Activated CD4-positive, alpha-beta T cell treated with anti-CD3 and anti-CD28 coated beads, Interleukin-2, Interleukin-4, amounts not matched to agents 100 ng/mL and 50 ng/mL, durations not matched to agents 16 hours and 8 hours (primary cell): ENCODE measurements at regions not wholly inside any gene's neighbourhood (a gene's known extent, or its start where the extent isn't known, plus 50 kb on each side); places are given as distances from the start of the nearest gene placed in this dataset.

Experiments used
- DNase-seq: peaks from one replicate; pipeline ENCODE4 v3.0.0-alpha.2; 2020; ENCODE audit warnings: low spot score

- no peak for DNase-seq
Measured at GRCh38 chr5:5677738-5678137, 255.3 kb downstream of the ICE1 start.

- DNase-seq = no peak
Measured at GRCh38 chr5:5676218-5676617, 253.7 kb downstream of the ICE1 start.

DNA sequence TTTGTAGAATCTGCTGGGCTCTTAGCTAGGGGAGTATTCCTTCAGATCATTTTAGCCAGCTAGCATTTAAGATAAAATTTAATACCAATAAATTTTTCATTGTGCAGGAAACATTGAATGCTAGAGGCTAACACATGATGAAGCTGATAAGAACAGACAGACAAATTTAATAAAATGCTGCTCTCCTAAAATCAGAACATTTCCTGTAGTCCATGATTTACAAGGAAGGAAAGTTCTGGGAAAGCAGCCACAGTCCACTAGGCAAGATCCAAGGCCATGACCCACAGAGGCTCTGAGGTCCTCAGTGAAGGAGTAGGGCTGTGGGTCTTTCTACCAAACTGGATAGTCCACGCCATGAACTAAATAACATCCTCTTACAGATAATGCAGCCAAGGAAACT is 253.0 kb downstream of the ICE1 start:
- no peak for DNase-seq

DNA sequence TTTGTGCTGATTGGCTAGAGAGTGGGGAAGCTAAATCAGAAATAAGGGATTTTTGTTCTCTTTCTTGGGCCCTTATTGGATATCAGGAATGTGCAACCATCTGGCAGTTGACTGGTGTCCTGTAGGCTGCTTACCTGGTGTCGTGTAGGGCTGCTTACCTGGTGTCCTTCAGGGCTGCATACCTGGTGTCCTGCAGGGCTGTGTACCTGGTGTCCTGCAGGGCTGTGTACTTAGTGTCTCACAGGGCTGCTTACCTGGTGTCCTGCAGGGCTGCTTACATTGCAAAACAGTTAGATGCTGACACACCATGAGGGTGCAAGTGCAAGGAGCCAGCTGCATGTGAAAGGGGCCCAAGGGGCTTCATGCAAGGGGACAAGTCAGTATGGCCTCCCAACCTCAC is 249.3 kb downstream of the ICE1 start:
- no peak for DNase-seq

GRCh38 chr5:5667136-5667554 is 244.7 kb downstream of the ICE1 start:
- DNase-seq = no peak

DNA sequence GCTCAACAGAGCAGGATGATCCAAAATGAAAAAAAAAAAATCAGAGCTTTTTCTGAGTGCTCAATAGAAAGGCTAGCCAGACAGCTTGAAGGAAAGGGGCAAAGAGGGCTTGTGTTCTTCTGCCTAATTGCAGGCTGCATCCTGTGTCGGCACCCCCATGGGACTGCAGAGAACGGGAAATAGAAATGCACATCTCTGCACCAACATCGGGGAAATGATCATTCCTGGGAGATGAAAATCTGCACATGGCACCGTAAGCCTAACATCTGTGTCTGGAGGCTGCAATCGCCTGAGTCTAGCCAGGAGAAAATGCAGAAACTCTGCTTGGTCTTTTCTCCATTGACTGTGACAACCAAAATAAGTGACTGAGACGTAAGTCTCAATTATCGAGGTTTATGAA is 243.9 kb downstream of the ICE1 start:
- DNase-seq = no peak

- no peak for DNase-seq
Measured at GRCh38 chr5:5666076-5666365, 243.5 kb downstream of the ICE1 start.

DNA sequence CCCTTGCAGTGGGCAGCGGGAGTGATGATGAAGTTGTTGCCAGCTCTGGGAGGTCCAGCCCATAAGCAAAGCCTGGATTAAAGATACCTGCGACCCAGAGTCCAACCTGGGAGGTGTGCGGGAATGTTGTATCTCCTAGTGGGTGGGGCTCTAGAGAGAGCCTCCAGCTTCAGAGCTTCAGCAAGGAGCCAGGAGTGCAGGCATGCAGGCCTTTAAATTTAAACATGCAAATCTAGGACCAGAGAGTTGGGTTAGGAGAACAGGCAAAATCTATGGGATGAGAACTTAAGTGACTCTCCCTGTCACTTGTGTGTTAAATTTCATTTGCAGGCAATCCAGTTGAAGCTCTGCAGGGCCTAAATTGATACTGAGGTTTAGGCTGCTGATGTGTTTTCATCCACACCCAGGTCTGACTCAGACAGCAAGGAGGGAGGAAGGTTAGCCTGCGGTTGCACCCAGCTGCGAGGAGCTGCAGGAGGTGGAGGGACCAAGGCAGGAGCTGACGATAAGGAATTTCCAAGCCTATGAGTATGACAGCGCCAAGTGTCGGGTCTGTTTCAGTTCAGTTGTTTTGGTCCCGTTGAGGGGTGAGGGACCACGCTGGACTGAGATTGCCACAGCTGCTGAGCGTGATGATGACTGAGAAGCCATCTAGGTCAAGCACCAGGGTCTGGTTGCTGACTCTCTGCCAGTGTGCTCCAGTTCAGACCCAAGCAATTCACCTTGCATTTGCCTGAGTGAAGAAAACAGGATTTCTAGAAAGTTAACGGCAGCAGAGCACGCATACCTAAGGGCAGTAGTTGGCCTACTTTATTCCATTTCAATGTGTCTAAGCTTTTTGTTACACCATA is 243.0 kb downstream of the ICE1 start:
- DNase-seq = no peak

DNA sequence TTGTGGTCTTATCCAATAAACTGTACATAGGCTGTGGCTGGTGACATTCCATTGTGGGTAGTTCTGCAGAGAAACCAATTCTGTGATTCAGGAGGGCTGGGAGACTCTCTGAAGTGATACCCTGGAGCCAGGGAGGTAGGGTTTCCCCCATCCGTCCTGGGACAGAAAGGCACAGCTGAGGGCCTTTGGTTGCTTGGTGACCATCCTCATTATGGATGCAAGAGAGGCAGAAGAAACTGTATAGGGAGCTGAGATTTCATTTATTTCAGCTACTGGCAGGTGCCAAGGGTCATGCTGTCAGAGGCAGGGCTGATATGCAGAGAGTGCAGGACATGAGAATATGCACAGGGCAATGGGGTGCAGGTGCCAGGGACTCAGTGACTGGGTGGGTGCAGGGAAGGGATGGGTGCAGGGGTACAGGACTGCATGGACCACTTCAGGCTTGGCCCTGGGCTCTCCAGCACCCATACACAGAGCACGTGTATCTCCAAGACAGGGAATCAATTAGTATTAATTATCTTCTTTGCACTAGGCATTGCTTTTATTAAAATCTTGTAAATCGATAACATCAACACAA is 236.5 kb downstream of the ICE1 start:
- no peak for DNase-seq

GRCh38 chr5:5658226-5658625 is 235.7 kb downstream of the ICE1 start:
- no peak for DNase-seq

DNA sequence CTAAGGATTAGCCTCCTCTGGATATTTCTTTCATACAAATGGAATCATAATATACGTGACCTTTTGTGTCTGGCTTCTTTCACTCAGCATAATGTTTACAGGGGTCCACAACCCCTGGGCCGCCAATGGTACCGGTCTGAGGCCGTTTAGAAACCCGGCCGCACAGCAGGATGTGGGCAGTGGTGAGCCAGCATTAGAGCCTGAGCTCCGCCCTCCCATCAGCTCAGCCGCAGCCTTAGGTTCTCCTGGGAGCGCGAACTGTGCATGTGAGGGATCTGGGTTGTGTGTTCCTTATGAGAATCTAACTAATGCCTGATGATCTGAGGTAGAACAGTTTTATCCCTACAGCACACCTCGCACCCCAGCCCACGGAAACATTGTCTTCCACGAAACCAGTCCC is 229.7 kb downstream of the ICE1 start:
- DNase-seq = no peak

- DNase-seq = no peak
Measured at GRCh38 chr5:5650949-5651348, 228.5 kb downstream of the ICE1 start.

DNA sequence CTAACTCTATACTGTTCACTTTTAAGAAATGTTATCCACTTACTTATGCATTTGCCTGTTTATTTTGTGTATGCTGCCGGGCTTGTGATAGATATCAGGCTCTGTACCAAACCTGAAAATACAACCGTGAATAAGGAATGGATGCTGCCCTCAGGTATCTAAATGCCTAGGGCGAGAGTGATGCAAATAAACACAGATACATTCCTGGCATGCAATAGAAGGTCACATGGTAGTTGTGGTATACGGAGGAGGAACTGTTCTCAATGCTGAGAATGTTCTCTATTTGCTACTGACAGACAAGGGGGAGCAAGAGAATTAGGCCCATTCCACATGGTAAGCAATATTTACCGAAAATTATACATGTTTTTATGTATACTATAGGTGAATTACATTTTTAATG is 227.8 kb downstream of the ICE1 start:
- DNase-seq = no peak

- no peak for DNase-seq
Measured at GRCh38 chr5:5649641-5650040, 227.2 kb downstream of the ICE1 start.

- DNase-seq = no peak
Measured at GRCh38 chr5:5648694-5649093, 226.2 kb downstream of the ICE1 start.

GRCh38 chr5:5645891-5646290 is 223.4 kb downstream of the ICE1 start:
- no peak for DNase-seq

DNA sequence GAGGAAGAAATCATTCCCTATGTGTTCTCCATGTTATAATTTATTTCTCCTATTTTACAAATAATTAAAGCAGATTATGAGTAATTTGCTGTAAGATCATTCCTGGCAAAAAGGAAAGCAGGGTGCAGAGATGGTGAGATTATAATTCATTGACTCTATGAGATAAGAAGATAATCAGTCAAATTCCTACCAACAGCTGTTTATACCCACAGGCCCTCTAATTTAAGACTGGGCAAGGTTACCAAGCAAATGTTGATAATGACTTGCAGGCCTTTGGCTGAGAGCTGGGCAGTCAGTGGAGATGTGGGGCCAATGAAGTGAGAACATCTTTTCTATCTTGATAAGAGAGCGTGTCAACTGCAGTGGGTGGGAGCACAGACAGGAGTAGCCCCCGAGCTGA is 222.7 kb downstream of the ICE1 start:
- no peak for DNase-seq

GRCh38 chr5:5644249-5644648 is 221.8 kb downstream of the ICE1 start:
- no peak for DNase-seq

DNA sequence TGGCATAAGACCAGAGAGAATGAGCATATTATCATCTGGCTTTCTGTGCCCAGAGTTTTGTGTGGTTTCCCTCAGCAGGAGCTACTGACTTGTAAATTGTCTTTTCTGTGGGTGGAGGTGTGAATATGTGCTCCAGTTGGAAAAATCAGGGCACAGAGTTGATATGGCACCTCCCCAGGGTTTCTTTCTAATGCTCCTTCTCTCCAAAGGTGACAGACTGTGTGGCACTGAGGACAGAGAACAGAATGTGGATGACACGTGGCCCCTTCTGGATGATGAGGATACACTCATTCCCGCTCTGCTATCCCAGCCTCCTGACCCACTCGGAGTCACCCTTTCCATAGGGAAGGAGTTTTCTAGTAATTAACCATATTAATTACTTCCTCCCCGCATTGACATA is 221.0 kb downstream of the ICE1 start:
- DNase-seq = no peak

DNA sequence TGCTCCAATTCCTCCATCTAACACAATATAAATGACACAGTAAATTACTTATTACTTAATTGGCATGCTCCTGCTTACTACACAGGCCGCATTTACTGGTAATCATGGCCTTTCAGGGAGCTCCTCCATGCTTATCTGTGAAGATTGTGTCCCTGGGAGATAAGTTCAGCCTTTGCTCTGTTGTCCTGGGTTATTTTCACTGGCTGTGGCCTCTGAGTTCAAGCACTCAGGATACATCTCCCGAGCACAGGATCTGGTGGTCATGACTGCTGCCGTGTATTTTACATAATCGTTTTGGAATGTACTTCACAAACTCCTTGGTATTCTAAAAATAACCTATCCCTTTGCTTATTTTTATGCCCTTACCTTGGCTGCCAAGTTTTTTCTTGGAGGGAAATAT is 215.7 kb downstream of the ICE1 start:
- DNase-seq = no peak

DNA sequence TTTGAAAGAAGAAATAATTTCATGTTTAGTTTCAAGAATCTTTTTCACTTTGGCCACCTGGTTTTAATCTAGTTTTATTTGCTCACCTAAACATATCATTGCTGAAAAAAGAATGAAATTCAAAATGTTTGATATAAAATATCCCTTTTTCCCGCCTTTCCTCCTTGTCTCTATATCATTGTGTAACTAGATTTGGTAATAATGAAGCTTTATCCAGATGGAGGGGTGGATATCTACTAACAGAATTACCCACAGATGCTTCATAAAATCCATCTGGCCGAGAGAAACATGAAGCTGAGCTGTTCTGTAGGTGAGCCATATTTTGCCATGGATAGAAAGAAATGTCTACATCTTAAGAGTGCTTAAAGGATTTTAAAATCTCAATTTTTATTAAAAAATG is 214.7 kb downstream of the ICE1 start:
- no peak for DNase-seq

- no peak for DNase-seq
Measured at GRCh38 chr5:5634817-5635216, 212.3 kb downstream of the ICE1 start.

- DNase-seq = no peak
Measured at GRCh38 chr5:5633579-5633978, 211.1 kb downstream of the ICE1 start.

DNA sequence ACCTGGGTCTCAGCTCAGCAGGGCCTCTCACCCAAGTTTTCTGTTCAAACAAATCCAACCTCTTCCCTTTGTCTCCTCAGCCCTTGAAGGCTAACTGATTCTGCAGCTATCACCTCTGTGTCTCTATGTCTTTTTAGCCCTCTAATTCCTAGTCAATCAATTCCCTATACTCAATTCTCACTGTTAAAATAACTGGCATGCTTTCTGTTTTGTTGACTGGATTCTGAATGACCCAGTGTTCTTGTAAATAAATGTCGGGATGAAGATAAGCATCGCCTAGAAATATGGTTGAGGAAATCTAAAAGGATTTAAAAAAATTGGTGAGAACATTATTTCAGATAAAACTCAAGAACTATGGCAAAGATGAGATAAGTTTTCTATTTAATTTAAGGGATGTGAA is 210.2 kb downstream of the ICE1 start:
- no peak for DNase-seq
